Left lung (tissue), 4 donors: ENCODE measurements at regions not wholly inside any gene's neighbourhood (a gene's known extent, or its start where the extent isn't known, plus 50 kb on each side); places are given as distances from the start of the nearest gene placed in this dataset.

Experiments
- ATAC-seq: fragments of 200-7000 bp; cut with Tn5 transposase; one replicate; pipeline ENCODE4 v1.9.1; 2020; ENCODE audit warnings: moderate library complexity
- DNase-seq, 4 donors: peaks; one replicate each; pipeline ENCODE4 v3.0.0-alpha.2; 2013 to 2020
- H3K27ac ChIP-seq, 2 donors: fragments of 200-600 bp; sonication (generic) in 1 of 2; one replicate each; pipeline versions ENCODE4 v1.5.0 to v1.8.0; 2020 to 2021
- H3K27me3 ChIP-seq, 2 donors: fragments of 200-600 bp; sonication (generic) in 1 of 2; one replicate each; pipeline versions ENCODE4 v1.5.0 to v1.8.0; 2020 to 2021
- H3K36me3 ChIP-seq, 2 donors: fragments of 200-600 bp; sonication (generic) in 1 of 2; one replicate each; pipeline versions ENCODE4 v1.5.0 to v1.8.0; 2020 to 2021
- H3K4me1 ChIP-seq, 2 donors: fragments of 200-600 bp; one replicate each; pipeline ENCODE4 v1.8.0; 2021
- H3K4me3 ChIP-seq, 2 donors: fragments of 200-600 bp; sonication (generic) in 1 of 2; one replicate each; pipeline versions ENCODE4 v1.5.0 to v1.8.0; 2020 to 2021; ENCODE audit warnings: mild to moderate bottlenecking in 1 of 2
- H3K9me3 ChIP-seq, 2 donors: fragments of 200-600 bp; sonication (generic) in 1 of 2; one replicate each; pipeline versions ENCODE4 v1.5.0 to v1.8.0; 2020 to 2021
- CTCF ChIP-seq, 2 donors: fragments of 200-600 bp; sonication (generic) in 1 of 2; IDR thresholded peaks; one replicate each; pipeline versions ENCODE4 v1.5.0 to v1.8.0; 2021; ENCODE audit warnings: antibody characterized with exemption in 2 of 2
- intact Hi-C, 2 donors: fragments of 100-400 bp; cut with DNase I; formaldehyde crosslinking; loops; one replicate each; pipeline versions ENCODE4 v1.11.2 to v1.14.2; 2022
- donor health status: DM: no; HTN: yes; CAD: no.
- donor health status: DM: no; HTN: no; CAD: no.

GRCh38 chr5:24026288-24026687, 518.9 kb downstream of the PRDM9 start:
- H3K27me3 ChIP-seq = no peaks in the 10 kb centered on the region
- TF ChIP-seq CTCF (IDR thresholded peaks at IDR 0.05) = no peak
- no peak overlapping the region for H3K4me3 ChIP-seq
- DNase-seq = no peak
- ATAC-seq = no peak
- peaks cover 0 to 43% of the 10 kb centered on the region in 2 donors for H3K9me3 ChIP-seq
- H3K27ac ChIP-seq = no peak overlapping the region
- no peaks in the 10 kb centered on the region for H3K36me3 ChIP-seq
- intact Hi-C loops = no loop called here
- no peaks in the 10 kb centered on the region for H3K4me1 ChIP-seq

- H3K27ac ChIP-seq = no peak overlapping the region
- no peak overlapping the region for H3K4me3 ChIP-seq
- H3K4me1 ChIP-seq = no peaks in the 10 kb centered on the region
- no peaks in the 10 kb centered on the region for H3K36me3 ChIP-seq
- intact Hi-C loops = no loop called here
- no peak for DNase-seq
- no peaks in the 10 kb centered on the region for H3K9me3 ChIP-seq
- no peak for TF ChIP-seq CTCF (IDR thresholded peaks at IDR 0.05)
- ATAC-seq = no peak
- no peaks in the 10 kb centered on the region for H3K27me3 ChIP-seq
Measured at GRCh38 chr5:24042688-24043087, 535.3 kb downstream of the PRDM9 start.

GRCh38 chr5:24045046-24045445, 537.6 kb downstream of the PRDM9 start:
- intact Hi-C loops = no loop called here
- no peak for ATAC-seq
- DNase-seq = no peak
- Histone ChIP-seq H3K4me1 (no peaks in the 10 kb centered on the region), H3K27me3 (no peaks in the 10 kb centered on the region), H3K4me3 (no peak overlapping the region), H3K9me3 (no peaks in the 10 kb centered on the region), H3K36me3 (no peaks in the 10 kb centered on the region), H3K27ac (no peak overlapping the region)
- no peak for TF ChIP-seq CTCF (IDR thresholded peaks at IDR 0.05)

- no peaks in the 10 kb centered on the region for H3K4me1 ChIP-seq
- no peak overlapping the region for H3K4me3 ChIP-seq
- DNase-seq (no peak), ATAC-seq (no peak)
- H3K27me3 ChIP-seq = no peaks in the 10 kb centered on the region
- no peaks in the 10 kb centered on the region for H3K36me3 ChIP-seq
- intact Hi-C loops = no loop called here
- TF ChIP-seq CTCF (IDR thresholded peaks at IDR 0.05) = no peak
- peaks cover 0 to 3% of the 10 kb centered on the region in 2 donors for H3K9me3 ChIP-seq
- no peak overlapping the region for H3K27ac ChIP-seq
Measured at GRCh38 chr5:24053737-24054136, 546.3 kb downstream of the PRDM9 start.

GRCh38 chr5:24059006-24059405, 551.6 kb downstream of the PRDM9 start:
- H3K4me3 ChIP-seq = no peak overlapping the region
- H3K4me1 ChIP-seq = no peaks in the 10 kb centered on the region
- DNase-seq (no peak), ATAC-seq (no peak)
- peaks cover 0 to 3% of the 10 kb centered on the region in 2 donors for H3K9me3 ChIP-seq
- intact Hi-C loops = no loop called here
- no peak overlapping the region for H3K27ac ChIP-seq
- H3K27me3 ChIP-seq = no peaks in the 10 kb centered on the region
- TF ChIP-seq CTCF (IDR thresholded peaks at IDR 0.05) = no peak
- no peaks in the 10 kb centered on the region for H3K36me3 ChIP-seq
